MCF 10A (cell line): ENCODE measurements at regions not wholly inside any gene's neighbourhood (a gene's known extent, or its start where the extent isn't known, plus 50 kb on each side); places are given as distances from the start of the nearest gene placed in this dataset.
"Not testable (repeated sequence)": the region's sequence is repeated elsewhere in the genome, so short reads cannot be mapped to it uniquely, and the experiment has no call there.

ENCODE experiments used
- BruUV-seq: library from RNA; stranded (reverse); fragments of 400-500 nt; replicated peaks from 2 replicates; lab custom pipeline; 2021; lab: Mats Ljungman, UMichigan
- CTCF ChIA-PET: fragments of 300-600 bp; sonication (Branson Sonifier 250); formaldehyde crosslinking; extraction: SDS; loops from one replicate; lab custom pipeline; 2021; ENCODE audit warnings: antibody characterized with exemption, inconsistent platforms; lab: Yijun Ruan, JAX
- POLR2A ChIA-PET: fragments of 300-600, 350-650 bp; sonication (Branson Sonifier 250); formaldehyde crosslinking; extraction: SDS; loops from one replicate; lab custom pipeline; 2020; ENCODE audit warnings: antibody characterized with exemption, inconsistent platforms; lab: Yijun Ruan, JAX
- DNase-seq: peaks from one replicate; pipeline ENCODE4 v3.0.0-alpha.2; 2018; ENCODE audit not compliant: unreplicated experiment
- H3K27ac Mint-ChIP-seq: one replicate; pipeline ENCODE4 v1.8.0; 2022; ENCODE audit warnings: mild to moderate bottlenecking, low read depth, mixed read lengths; ENCODE audit not compliant: unreplicated experiment
- H3K27me3 Mint-ChIP-seq: one replicate; pipeline ENCODE4 v1.8.0; 2022; ENCODE audit warnings: mixed read lengths; ENCODE audit not compliant: insufficient read depth, unreplicated experiment
- H3K36me3 Mint-ChIP-seq: one replicate; pipeline ENCODE4 v1.8.0; 2022; ENCODE audit warnings: mild to moderate bottlenecking, moderate library complexity, mixed read lengths; ENCODE audit not compliant: insufficient read depth, unreplicated experiment
- H3K4me1 Mint-ChIP-seq: one replicate; pipeline ENCODE4 v1.8.0; 2022; ENCODE audit warnings: mixed read lengths; ENCODE audit not compliant: insufficient read depth, unreplicated experiment
- H3K4me3 Mint-ChIP-seq: one replicate; pipeline ENCODE4 v1.8.0; 2022; ENCODE audit warnings: mild to moderate bottlenecking, moderate library complexity, mixed read lengths; ENCODE audit not compliant: unreplicated experiment
- H3K9me3 Mint-ChIP-seq: one replicate; pipeline ENCODE4 v1.8.0; 2022; ENCODE audit warnings: mixed read lengths; ENCODE audit not compliant: unreplicated experiment
- intact Hi-C: fragments of 100-400 bp; cut with micrococcal nuclease; formaldehyde crosslinking; loops from 2 replicates; pipeline ENCODE4 v1.14.1; 2022

GRCh38 chr14:19052977-19053376 lies 85.7 kb downstream of the POTEM start:
- H3K27me3 Mint-ChIP-seq, DNase-seq, intact Hi-C loops, H3K4me3 Mint-ChIP-seq, H3K9me3 Mint-ChIP-seq, POLR2A ChIA-PET, H3K36me3 Mint-ChIP-seq, H3K27ac Mint-ChIP-seq, CTCF ChIA-PET, H3K4me1 Mint-ChIP-seq, BruUV-seq: not testable (repeated sequence)

- H3K4me1 Mint-ChIP-seq, H3K36me3 Mint-ChIP-seq, H3K9me3 Mint-ChIP-seq, BruUV-seq, H3K27me3 Mint-ChIP-seq, DNase-seq, CTCF ChIA-PET, H3K4me3 Mint-ChIP-seq, H3K27ac Mint-ChIP-seq, POLR2A ChIA-PET, intact Hi-C loops: not testable (repeated sequence)
These were observed 86.3 kb downstream of the POTEM start for GRCh38 chr14:19053426-19054050.

DNA sequence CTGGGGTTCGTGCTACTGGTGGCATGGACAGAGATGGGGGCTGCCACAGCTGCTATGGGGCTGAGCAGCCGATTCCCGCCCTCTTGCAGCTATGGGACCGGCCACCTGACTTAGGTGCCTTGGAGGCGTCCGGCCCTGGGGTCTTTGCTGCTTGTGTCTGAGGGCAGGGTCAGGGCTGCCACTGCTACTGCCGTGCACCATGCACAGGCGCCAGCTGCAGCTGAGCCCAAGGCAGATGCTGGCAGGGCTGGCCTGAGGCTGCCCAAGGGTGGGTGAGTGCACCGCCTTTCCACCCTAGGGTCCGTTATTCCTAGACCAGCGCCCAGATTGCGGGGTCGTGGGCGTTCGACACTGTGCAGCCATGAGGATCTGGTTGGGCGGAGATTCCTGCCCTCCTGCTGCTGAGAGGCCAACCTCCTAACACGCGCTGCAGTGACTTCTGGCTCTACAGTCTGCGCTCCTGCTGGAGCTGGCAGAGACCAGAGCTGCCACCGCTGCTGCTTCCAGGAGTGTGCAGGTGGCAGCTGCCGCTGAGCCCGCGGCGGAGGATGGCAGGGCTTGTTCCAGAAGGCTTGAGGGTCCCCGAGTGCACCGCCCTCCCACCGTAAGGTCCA lies 87.0 kb downstream of the POTEM start:
- H3K4me1 Mint-ChIP-seq, H3K9me3 Mint-ChIP-seq, H3K27me3 Mint-ChIP-seq, CTCF ChIA-PET, H3K36me3 Mint-ChIP-seq, H3K27ac Mint-ChIP-seq, DNase-seq, intact Hi-C loops, H3K4me3 Mint-ChIP-seq, BruUV-seq, POLR2A ChIA-PET: not testable (repeated sequence)

- DNase-seq, H3K9me3 Mint-ChIP-seq, H3K27me3 Mint-ChIP-seq, H3K27ac Mint-ChIP-seq, H3K36me3 Mint-ChIP-seq, CTCF ChIA-PET, H3K4me3 Mint-ChIP-seq, H3K4me1 Mint-ChIP-seq, intact Hi-C loops, POLR2A ChIA-PET, BruUV-seq: not testable (repeated sequence)
These were observed 87.7 kb downstream of the POTEM start for GRCh38 chr14:19054934-19055333.

GRCh38 chr14:19059066-19059465 lies 91.8 kb downstream of the POTEM start:
- H3K4me3 Mint-ChIP-seq, intact Hi-C loops, H3K36me3 Mint-ChIP-seq, H3K27ac Mint-ChIP-seq, DNase-seq, H3K27me3 Mint-ChIP-seq, H3K4me1 Mint-ChIP-seq, H3K9me3 Mint-ChIP-seq, BruUV-seq, CTCF ChIA-PET, POLR2A ChIA-PET: not testable (repeated sequence)

DNA sequence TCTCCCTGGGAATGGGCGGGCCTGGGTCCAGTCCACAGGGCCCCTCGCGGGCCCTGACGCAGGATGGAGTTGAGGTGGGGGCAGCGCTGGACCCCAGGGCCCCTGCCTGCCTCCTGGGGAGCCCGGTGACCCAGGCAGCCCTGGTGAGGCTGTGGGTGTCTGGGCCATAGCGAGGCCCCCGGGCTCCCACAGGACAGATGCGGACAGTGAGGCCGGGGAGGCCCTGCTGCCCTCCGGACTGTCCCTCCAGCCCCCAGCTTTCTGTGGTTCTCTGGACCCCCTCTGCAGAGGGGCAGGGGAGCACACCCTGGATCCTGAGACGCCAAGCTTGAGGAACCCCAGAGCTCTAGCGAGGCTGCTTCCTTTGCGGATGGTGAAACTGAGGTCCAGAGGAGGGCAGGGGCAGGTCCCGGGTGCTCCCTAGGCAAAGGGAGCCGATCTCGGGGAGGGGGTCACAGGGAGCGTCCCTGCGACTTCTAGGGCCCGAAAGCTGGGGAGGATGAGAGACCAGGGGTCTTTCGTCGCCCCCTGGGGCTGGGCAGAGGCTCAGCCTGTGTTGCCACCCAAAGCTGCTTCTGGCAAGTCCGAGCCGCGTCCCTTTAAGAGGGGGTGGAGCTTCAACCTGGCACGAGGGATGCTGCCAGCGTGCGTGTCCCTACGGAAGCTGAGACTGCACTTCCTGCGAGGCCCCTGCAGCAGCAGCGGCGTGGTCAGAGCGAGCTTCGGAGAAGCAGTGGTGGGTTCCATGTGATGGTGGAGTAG lies 94.6 kb downstream of the POTEM start:
- intact Hi-C loops, H3K36me3 Mint-ChIP-seq, POLR2A ChIA-PET, H3K4me3 Mint-ChIP-seq, DNase-seq, H3K27me3 Mint-ChIP-seq, H3K27ac Mint-ChIP-seq, H3K4me1 Mint-ChIP-seq, H3K9me3 Mint-ChIP-seq, CTCF ChIA-PET: not testable (repeated sequence)
- TSS peak; percentile 60 for BruUV-seq

GRCh38 chr14:19068957-19069356 lies 101.7 kb downstream of the POTEM start:
- DNase-seq, H3K27ac Mint-ChIP-seq, H3K4me3 Mint-ChIP-seq, CTCF ChIA-PET, H3K4me1 Mint-ChIP-seq, POLR2A ChIA-PET, H3K27me3 Mint-ChIP-seq, H3K36me3 Mint-ChIP-seq, BruUV-seq, H3K9me3 Mint-ChIP-seq, intact Hi-C loops: not testable (repeated sequence)

DNA sequence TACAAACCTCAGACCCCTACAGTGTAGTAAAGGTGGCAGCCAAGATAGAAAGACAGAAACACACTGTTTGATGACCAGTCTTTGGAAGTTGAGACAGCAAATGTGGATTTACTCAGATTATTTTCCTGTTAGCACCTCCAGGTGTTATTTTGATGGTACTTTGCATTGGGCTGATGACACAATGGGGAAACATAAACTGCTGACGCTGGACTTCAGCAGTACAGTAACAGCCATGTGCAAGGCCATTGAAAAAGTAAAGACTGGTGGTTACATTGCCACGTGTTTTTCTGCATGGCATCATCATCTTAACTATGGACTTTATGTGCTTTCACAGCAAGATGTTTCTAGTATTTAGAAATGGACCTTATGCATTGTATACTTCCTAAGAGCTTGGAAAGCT lies 105.3 kb downstream of the POTEM start:
- CTCF ChIA-PET, POLR2A ChIA-PET, H3K4me3 Mint-ChIP-seq, H3K4me1 Mint-ChIP-seq, BruUV-seq, DNase-seq, H3K9me3 Mint-ChIP-seq, H3K36me3 Mint-ChIP-seq, intact Hi-C loops, H3K27ac Mint-ChIP-seq, H3K27me3 Mint-ChIP-seq: not testable (repeated sequence)
